Spleen (tissue), 11 donors: ENCODE measurements at regions not wholly inside any gene's neighbourhood (a gene's known extent, or its start where the extent isn't known, plus 50 kb on each side); places are given as distances from the start of the nearest gene placed in this dataset.

Experiments
- DNase-seq: peaks from one replicate; pipeline ENCODE4 v3.0.0-alpha.2; 2020
- H3K27ac ChIP-seq, 8 donors: fragments of 200-600 bp; sonication (generic) in 7 of 8; 1 replicate in 4 of 8; 2 replicates in 4 of 8; pipeline versions ENCODE4 v1.5.0 to v1.8.0; 2016 to 2021; ENCODE audit warnings: inconsistent platforms in 4 of 8, mild to moderate bottlenecking in 4 of 8, moderate library complexity in 1 of 8
- H3K27me3 ChIP-seq, 7 donors: fragments of 200-600 bp; sonication (generic) in 6 of 7; replicated peaks in 1 of 7; 1 replicate in 4 of 7; 2 replicates in 3 of 7; pipeline versions ENCODE4 v1.5.0 to v1.8.0; 2016 to 2021; ENCODE audit warnings: inconsistent platforms in 3 of 7, mild to moderate bottlenecking in 1 of 7
- H3K36me3 ChIP-seq, 6 donors: fragments of 200-600 bp; sonication (generic) in 5 of 6; 1 replicate in 4 of 6; 2 replicates in 2 of 6; pipeline versions ENCODE4 v1.5.0 to v1.8.0; 2016 to 2021; ENCODE audit warnings: inconsistent platforms in 2 of 6
- H3K4me1 ChIP-seq, 6 donors: fragments of 200-600 bp; sonication (generic) in 5 of 6; 1 replicate in 3 of 6; 2 replicates in 3 of 6; pipeline versions ENCODE4 v1.5.0 to v1.8.0; 2016 to 2021; ENCODE audit warnings: inconsistent platforms in 3 of 6
- H3K4me3 ChIP-seq, 8 donors: fragments of 200-600 bp; sonication (generic) in 7 of 8; 1 replicate in 4 of 8; 2 replicates in 4 of 8; pipeline versions ENCODE4 v1.5.0 to v1.8.0; 2016 to 2021; ENCODE audit warnings: inconsistent platforms in 4 of 8, mild to moderate bottlenecking in 4 of 8, moderate library complexity in 2 of 8
- H3K9me3 ChIP-seq, 8 donors: fragments of 200-600 bp; sonication (generic) in 7 of 8; 1 replicate in 4 of 8; 2 replicates in 4 of 8; pipeline versions ENCODE4 v1.5.0 to v1.8.0; 2016 to 2021; ENCODE audit warnings: inconsistent platforms in 4 of 8
- CTCF ChIP-seq, 11 experiments: fragments of 200-600 bp in 7 of 11; fragments of 450-650 bp in 4 of 11; sonication (generic) in 4 of 11; IDR thresholded peaks in 8 of 11; conservative IDR thresholded peaks in 3 of 11; 1 replicate in 7 of 11; 2 replicates in 4 of 11; pipeline versions ENCODE4 v1.4.0 to v1.8.0; 2016 to 2021; ENCODE audit warnings: antibody characterized with exemption in 11 of 11, inconsistent platforms in 4 of 11, mild to moderate bottlenecking in 1 of 11
- POLR2A ChIP-seq, 3 donors: fragments of 450-650 bp; IDR thresholded peaks; one replicate each; pipeline ENCODE4 v1.5.1; 2017; ENCODE audit warnings: antibody characterized with exemption in 3 of 3, mild to moderate bottlenecking in 1 of 3
- POLR2AphosphoS5 ChIP-seq, 3 donors: sonication (generic); formaldehyde crosslinking; IDR thresholded peaks; one replicate each; pipeline ENCODE4 v1.5.1; 2017; ENCODE audit warnings: antibody characterized with exemption in 3 of 3
- WGBS, 5 donors: extraction: QIAGEN DNeasy Blood & Tissue Kit in 3 of 5; methylation state at CpG; one replicate each; pipeline versions ENCODE4 v1.1.5 to v1.1.7; 2013 to 2018; 5-methylcytosine and 5-hydroxymethylcytosine counted together
- intact Hi-C: fragments of 100-400 bp; cut with DNase I; formaldehyde crosslinking; loops from one replicate; pipeline ENCODE4 v1.15.0; 2023; ENCODE audit warnings: low total_unique reads
- donor health status: healthy with polysubstance abuse.
- donor health status: DM: no; HTN: no; CAD: no; lungs with moderate emphysema.
- donor health status: DM: no; HTN: no; CAD: no.
- donor health status: Bipolar disorder and iron deficiency.
- donor health status: healthy.
- donor health status: DM: no; HTN: no; CAD: no.
- donor health status: DM: yes; HTN: yes; CAD: no.

GRCh38 chr10:50936335-50936734 lies 50.9 kb upstream of the A1CF start:
- H3K36me3 ChIP-seq, result no peaks in the 10 kb centered on the region
- intact Hi-C loops, result no loop called here
- H3K27ac ChIP-seq, result no peak overlapping the region
- no peak overlapping the region for H3K4me3 ChIP-seq
- H3K27me3 ChIP-seq, result no peaks in the 10 kb centered on the region
- H3K9me3 ChIP-seq, result no peaks in the 10 kb centered on the region
- no peak for DNase-seq
- TF ChIP-seq POLR2A (IDR thresholded peaks at IDR 0.05), result no peak
- TF ChIP-seq CTCF (IDR thresholded peaks at IDR 0.05 in 8 of 11, conservative IDR thresholded peaks at IDR 0.05 in 3 of 11), result no peak
- no peak for TF ChIP-seq POLR2AphosphoS5 (IDR thresholded peaks at IDR 0.05)
- no peaks in the 10 kb centered on the region for H3K4me1 ChIP-seq

GRCh38 chr10:50937230-50937907 lies 51.9 kb upstream of the A1CF start:
- no peak for DNase-seq
- Histone ChIP-seq H3K36me3 (no peaks in the 10 kb centered on the region), H3K4me1 (no peaks in the 10 kb centered on the region), H3K27me3 (no peaks in the 10 kb centered on the region), H3K4me3 (no peak overlapping the region), H3K27ac (no peak overlapping the region), H3K9me3 (no peaks in the 10 kb centered on the region)
- intact Hi-C loops, result no loop called here
- TF ChIP-seq POLR2AphosphoS5 (IDR thresholded peaks at IDR 0.05) (no peak), POLR2A (IDR thresholded peaks at IDR 0.05) (no peak), CTCF (IDR thresholded peaks at IDR 0.05 in 8 of 11, conservative IDR thresholded peaks at IDR 0.05 in 3 of 11) (peak in 2 of 11 experiments; percentile 14 to 24)
- 31 to 49% (median 38%) methylated on average over 4 of the region's 4 CpGs for WGBS, 5 donors

GRCh38 chr10:50941629-50942028 lies 56.2 kb upstream of the A1CF start:
- 80 to 90% (median 82%) methylated on average over 3 of the region's 3 CpGs for WGBS, 5 donors
- H3K4me1 ChIP-seq, result no peaks in the 10 kb centered on the region
- H3K27me3 ChIP-seq, result no peaks in the 10 kb centered on the region
- intact Hi-C loops, result no loop called here
- no peaks in the 10 kb centered on the region for H3K9me3 ChIP-seq
- DNase-seq, result no peak
- H3K36me3 ChIP-seq, result no peaks in the 10 kb centered on the region
- no peak overlapping the region for H3K4me3 ChIP-seq
- no peak overlapping the region for H3K27ac ChIP-seq
- TF ChIP-seq POLR2AphosphoS5 (IDR thresholded peaks at IDR 0.05), result no peak
- TF ChIP-seq CTCF (IDR thresholded peaks at IDR 0.05 in 8 of 11, conservative IDR thresholded peaks at IDR 0.05 in 3 of 11), result no peak
- TF ChIP-seq POLR2A (IDR thresholded peaks at IDR 0.05), result no peak

GRCh38 chr10:50946991-50947781 lies 61.8 kb upstream of the A1CF start:
- Histone ChIP-seq H3K27ac (no peak overlapping the region), H3K27me3 (no peaks in the 10 kb centered on the region), H3K36me3 (no peaks in the 10 kb centered on the region), H3K4me3 (no peak overlapping the region), H3K9me3 (no peaks in the 10 kb centered on the region), H3K4me1 (no peaks in the 10 kb centered on the region)
- DNase-seq, result no peak
- intact Hi-C loops, result no loop called here
- TF ChIP-seq POLR2AphosphoS5 (IDR thresholded peaks at IDR 0.05), result no peak
- TF ChIP-seq CTCF (IDR thresholded peaks at IDR 0.05 in 8 of 11, conservative IDR thresholded peaks at IDR 0.05 in 3 of 11), result no peak
- no peak for TF ChIP-seq POLR2A (IDR thresholded peaks at IDR 0.05)
- 84 to 91% (median 89%) methylated on average over 6 of the region's 6 CpGs for WGBS, 5 donors
